Progenitor cell of endocrine pancreas (in vitro differentiated cells): ENCODE measurements at regions not wholly inside any gene's neighbourhood (a gene's known extent, or its start where the extent isn't known, plus 50 kb on each side); places are given as distances from the start of the nearest gene placed in this dataset.

ENCODE experiments used
- DNase-seq: peaks from one replicate; pipeline ENCODE4 v3.0.0; 2021; ENCODE audit warnings: low spot score; ENCODE audit not compliant: unreplicated experiment
- H3K27ac Mint-ChIP-seq: 2 replicates; pipeline ENCODE4 v1.8.0; 2021; ENCODE audit warnings: mild to moderate bottlenecking, moderate library complexity, mixed read lengths
- H3K27me3 Mint-ChIP-seq: 2 replicates; pipeline ENCODE4 v1.8.0; 2021; ENCODE audit warnings: mixed read lengths
- H3K36me3 Mint-ChIP-seq: 2 replicates; pipeline ENCODE4 v1.8.0; 2022; ENCODE audit warnings: mixed read lengths; ENCODE audit not compliant: insufficient read depth
- H3K4me1 Mint-ChIP-seq: 2 replicates; pipeline ENCODE4 v1.8.0; 2021; ENCODE audit warnings: low read depth, mixed read lengths
- H3K4me3 Mint-ChIP-seq: 2 replicates; pipeline ENCODE4 v1.8.0; 2021; ENCODE audit warnings: low read depth, mild to moderate bottlenecking, moderate library complexity, mixed read lengths
- H3K9me3 Mint-ChIP-seq: 2 replicates; pipeline ENCODE4 v1.8.0; 2021; ENCODE audit warnings: low read depth, mixed read lengths
- CTCF ChIP-seq: fragments of 200-600 bp; sonication (generic); IDR thresholded peaks from one replicate; pipeline ENCODE4 v1.5.0; 2021; ENCODE audit warnings: antibody characterized with exemption, mild to moderate bottlenecking; ENCODE audit not compliant: unreplicated experiment

DNA sequence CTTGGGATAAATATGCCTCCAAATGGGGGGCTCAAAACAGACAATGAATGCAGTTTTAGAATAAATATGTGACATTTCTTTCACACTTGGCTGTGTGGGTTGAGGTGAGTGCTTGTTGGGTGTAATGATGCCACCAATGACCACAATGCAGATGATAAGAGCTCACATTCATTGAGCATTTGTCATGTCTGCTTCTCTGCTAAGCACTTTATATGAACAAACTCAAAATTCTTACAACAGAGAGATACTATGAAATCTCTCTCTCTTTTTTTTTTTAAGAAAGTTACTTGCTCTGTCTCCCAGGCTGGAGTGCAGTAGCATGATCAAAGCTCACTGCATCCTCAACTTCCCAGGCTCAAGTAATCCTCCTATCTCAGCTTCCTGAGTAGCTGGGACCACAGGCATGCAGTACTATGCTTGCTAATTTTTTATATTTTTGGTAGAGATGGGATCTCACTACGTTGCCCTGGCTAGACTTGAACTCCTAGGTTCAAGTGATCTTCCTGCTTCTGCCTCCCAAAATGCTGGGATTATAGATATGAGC lies 185.4 kb downstream of the JCAD start:
- no peaks in the 10 kb centered on the region for H3K4me1 Mint-ChIP-seq
- no peaks in the 10 kb centered on the region for H3K36me3 Mint-ChIP-seq
- peaks cover 3% of the 10 kb centered on the region for H3K27me3 Mint-ChIP-seq
- DNase-seq: no peak
- H3K27ac Mint-ChIP-seq: no peak overlapping the region
- peaks cover 14% of the 10 kb centered on the region for H3K9me3 Mint-ChIP-seq
- TF ChIP-seq CTCF: no peak
- no peak overlapping the region for H3K4me3 Mint-ChIP-seq

DNA sequence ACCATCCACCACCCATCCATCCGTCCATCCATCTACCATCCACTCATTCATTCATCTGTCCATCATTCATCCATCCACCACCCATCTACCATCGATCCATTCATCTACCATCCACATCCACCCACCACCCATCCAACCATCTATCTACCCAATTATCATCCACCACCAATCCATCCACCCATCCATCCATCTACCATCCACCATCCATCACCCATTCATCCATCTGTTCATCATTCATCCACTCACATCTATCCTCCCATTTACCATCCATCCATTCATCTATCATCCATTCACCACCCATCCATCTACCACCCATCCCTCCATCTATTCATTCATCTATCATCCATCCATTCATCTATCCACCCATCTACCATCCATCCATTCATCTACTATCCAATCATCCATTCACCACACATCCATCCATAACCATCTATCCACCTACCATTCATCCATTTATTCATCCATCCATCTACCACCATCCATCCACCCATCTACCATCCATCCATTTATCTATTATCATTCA lies 188.8 kb downstream of the JCAD start:
- DNase-seq: no peak
- Mint-ChIP-seq H3K9me3 (peaks cover 14% of the 10 kb centered on the region), H3K4me3 (no peak overlapping the region), H3K4me1 (peaks cover 10% of the 10 kb centered on the region), H3K27me3 (no peaks in the 10 kb centered on the region), H3K27ac (no peak overlapping the region), H3K36me3 (no peaks in the 10 kb centered on the region)
- TF ChIP-seq CTCF: no peak

- no peak for TF ChIP-seq CTCF
Measured at GRCh38 chr10:29869593-29869992, 189.8 kb downstream of the JCAD start.

GRCh38 chr10:29866356-29866755 lies 193.0 kb downstream of the JCAD start:
- no peaks in the 10 kb centered on the region for H3K36me3 Mint-ChIP-seq
- peaks cover 14% of the 10 kb centered on the region for H3K9me3 Mint-ChIP-seq
- H3K4me3 Mint-ChIP-seq: no peak overlapping the region
- peaks cover 15% of the 10 kb centered on the region for H3K4me1 Mint-ChIP-seq
- no peak for DNase-seq
- no peak for TF ChIP-seq CTCF
- peak overlapping the region; percentile 87 for H3K27ac Mint-ChIP-seq
- no peaks in the 10 kb centered on the region for H3K27me3 Mint-ChIP-seq

More at GRCh38 chr10:29869593-29869992, 189.8 kb downstream of the JCAD start:
- Mint-ChIP-seq H3K4me1 (peaks cover 15% of the 10 kb centered on the region), H3K9me3 (peaks cover 14% of the 10 kb centered on the region), H3K27me3 (no peaks in the 10 kb centered on the region), H3K4me3 (no peak overlapping the region), H3K36me3 (no peaks in the 10 kb centered on the region), H3K27ac (peak overlapping the region; percentile 11)
- DNase-seq: no peak

- Mint-ChIP-seq H3K4me1 (peaks cover 15% of the 10 kb centered on the region), H3K36me3 (no peaks in the 10 kb centered on the region), H3K4me3 (no peak overlapping the region), H3K27ac (peak overlapping the region; percentile 87), H3K27me3 (no peaks in the 10 kb centered on the region), H3K9me3 (peaks cover 12% of the 10 kb centered on the region)
- TF ChIP-seq CTCF: no peak
- no peak for DNase-seq
Measured at GRCh38 chr10:29865700-29866355, 193.6 kb downstream of the JCAD start.
